Right lobe of liver (tissue), 4 donors: ENCODE measurements at regions not wholly inside any gene's neighbourhood (a gene's known extent, or its start where the extent isn't known, plus 50 kb on each side); places are given as distances from the start of the nearest gene placed in this dataset.

ENCODE experiments used
- POLR2A ChIP-seq: fragments of 450-650 bp; IDR thresholded peaks from one replicate; pipeline ENCODE4 v1.6.1; 2017; ENCODE audit warnings: antibody characterized with exemption, mild to moderate bottlenecking
- TF ChIP-seq, protein P1 (sequence below), 4 donors: fragments of 200-600 bp in 3 of 4; fragments of 450-650 bp in 1 of 4; IDR thresholded peaks; one replicate each; pipeline versions ENCODE4 v1.5.1 to v1.8.0; 2016 to 2022; ENCODE audit warnings: antibody characterized with exemption in 4 of 4, mild to moderate bottlenecking in 2 of 4
- donor health status: DM: no; HTN: no; CAD: no.
- donor health status: DM: no; HTN: no; CAD: no.
- donor health status: DM: no; HTN: yes; CAD: no.

DNA sequence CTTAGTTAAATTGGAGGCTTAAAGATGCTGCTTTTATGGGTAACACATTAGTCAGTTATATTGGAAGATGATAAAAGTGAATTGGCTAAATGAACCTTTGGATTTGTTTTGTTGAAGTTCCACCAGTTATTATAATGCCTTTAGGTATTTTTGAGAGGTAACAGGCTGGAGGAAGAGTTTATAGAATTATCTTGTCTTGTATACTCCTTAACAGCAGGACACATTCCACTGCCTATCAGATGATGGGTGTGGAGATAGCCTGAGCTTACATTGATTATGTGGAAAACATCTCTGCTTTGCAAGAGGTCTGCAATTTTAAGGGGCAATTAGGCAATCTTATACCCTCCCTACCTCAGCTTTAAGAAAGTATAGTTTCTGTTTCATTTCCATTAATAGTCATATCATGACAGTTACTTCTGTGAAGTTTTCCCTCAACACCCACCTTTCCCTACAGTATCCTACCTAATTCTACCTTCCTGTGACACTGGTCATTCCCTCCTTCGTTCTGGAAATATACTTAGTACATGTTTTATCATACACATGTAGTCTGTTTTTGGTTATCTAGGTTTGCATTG is 403.7 kb upstream of the SPRED2 start:
- TF ChIP-seq, protein P1, sequence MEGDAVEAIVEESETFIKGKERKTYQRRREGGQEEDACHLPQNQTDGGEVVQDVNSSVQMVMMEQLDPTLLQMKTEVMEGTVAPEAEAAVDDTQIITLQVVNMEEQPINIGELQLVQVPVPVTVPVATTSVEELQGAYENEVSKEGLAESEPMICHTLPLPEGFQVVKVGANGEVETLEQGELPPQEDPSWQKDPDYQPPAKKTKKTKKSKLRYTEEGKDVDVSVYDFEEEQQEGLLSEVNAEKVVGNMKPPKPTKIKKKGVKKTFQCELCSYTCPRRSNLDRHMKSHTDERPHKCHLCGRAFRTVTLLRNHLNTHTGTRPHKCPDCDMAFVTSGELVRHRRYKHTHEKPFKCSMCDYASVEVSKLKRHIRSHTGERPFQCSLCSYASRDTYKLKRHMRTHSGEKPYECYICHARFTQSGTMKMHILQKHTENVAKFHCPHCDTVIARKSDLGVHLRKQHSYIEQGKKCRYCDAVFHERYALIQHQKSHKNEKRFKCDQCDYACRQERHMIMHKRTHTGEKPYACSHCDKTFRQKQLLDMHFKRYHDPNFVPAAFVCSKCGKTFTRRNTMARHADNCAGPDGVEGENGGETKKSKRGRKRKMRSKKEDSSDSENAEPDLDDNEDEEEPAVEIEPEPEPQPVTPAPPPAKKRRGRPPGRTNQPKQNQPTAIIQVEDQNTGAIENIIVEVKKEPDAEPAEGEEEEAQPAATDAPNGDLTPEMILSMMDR (IDR thresholded peaks at IDR 0.05): no peak
- TF ChIP-seq POLR2A: no peak
